KG1 (cell line): ENCODE measurements at regions not wholly inside any gene's neighbourhood (a gene's known extent, or its start where the extent isn't known, plus 50 kb on each side); places are given as distances from the start of the nearest gene placed in this dataset.
A peak's percentile ranks its signal among the peaks of the same experiment; 100 is the strongest.
"Not testable (repeated sequence)": the region's sequence is repeated elsewhere in the genome, so short reads cannot be mapped to it uniquely, and the experiment has no call there.

ENCODE experiments used
- DNase-seq: peaks from one replicate; lab custom pipeline; 2025; lab: John Stamatoyannopoulos, UW

DNA sequence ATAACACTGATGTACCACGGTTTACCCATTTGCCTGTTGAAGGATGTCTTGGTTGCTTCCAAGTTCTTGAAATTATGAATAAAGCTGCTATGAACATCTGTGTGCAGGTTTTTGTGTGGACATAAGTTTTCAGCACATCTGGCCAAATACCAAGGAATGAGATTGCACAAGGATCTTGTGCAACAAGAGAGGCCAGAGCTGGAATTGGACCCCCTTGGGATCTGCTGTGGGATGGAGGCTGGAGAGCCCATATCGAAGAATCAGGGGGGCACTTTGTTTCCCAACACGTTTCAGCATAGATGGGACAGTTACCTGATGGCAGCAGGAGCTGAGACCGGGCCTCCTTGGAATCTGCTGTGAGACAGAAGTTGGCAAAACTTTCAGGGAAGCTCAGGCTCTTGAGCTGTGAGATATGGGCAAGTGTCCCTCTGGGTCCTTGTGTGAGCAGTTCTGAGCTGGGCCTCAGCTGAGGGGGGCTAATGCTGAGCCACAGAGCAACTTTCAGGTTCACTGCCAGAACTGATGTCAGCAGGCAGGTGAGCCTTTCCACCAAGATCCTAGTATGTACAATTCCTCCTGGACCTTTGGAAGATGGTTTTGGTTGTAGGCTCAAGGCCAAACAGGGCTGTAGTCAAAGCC lies 115.2 kb upstream of the RAB18 start:
- no peak for DNase-seq

DNA sequence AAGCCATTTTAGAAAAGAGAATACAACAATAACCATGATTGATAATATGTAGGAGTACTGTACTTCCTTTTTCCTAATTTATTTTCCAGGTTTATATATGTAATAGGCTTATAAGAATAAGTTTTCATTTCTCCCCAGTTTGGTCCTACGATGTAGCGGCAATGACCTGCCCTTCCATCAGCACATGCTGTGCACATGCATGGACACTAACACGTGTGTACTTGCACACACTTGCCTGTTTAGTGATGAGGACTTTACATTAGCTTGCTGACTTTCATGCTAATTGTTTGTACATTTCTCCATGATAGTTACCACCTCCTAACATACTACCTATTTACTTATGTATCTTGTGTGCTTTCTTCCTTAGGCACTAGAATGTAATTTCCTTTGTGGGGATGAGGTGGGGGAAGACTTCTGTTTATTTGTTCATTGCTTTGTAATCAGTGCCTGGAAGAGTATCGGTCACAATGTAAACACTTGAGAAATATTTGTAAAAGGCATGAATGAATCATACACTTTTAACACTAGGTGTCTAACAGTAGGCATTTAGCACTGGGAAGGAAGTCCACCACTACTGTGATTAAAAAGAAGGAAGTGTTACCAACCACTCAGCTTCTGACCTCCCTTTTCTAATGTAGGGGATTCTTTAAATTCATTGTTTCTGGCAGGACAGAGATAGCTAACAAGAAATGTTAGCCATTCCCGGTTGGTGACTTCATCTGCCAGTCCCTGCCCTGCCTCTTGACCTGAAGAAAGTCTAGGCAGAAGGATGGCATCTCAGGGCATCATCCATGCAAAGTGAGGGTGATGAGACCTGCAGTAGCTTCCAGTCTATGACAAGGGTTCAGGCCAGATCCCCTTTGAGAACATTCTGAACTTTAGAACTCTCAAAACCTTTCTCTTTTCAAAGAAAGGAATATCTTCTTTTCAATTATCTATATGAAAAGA lies 120.2 kb upstream of the RAB18 start:
- DNase-seq = no peak

DNA sequence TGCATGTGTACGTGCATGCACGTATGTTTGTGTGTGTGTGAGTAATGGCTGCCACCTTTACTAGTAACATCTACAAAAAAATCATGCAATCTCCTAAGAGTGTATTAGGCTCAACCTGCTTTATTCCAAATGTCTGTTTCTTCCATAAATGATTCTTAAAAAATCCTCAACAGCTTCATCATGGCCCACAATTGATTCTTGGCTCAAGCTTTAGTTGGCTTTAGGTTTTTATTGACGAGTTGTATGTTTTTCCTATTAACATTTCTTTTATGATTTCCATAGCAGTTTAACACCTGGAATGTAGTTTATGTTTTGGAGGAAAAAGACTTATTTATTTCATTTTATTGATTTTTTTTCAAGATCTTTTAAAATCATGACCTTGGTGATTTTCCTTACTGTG lies 121.9 kb upstream of the RAB18 start:
- no peak for DNase-seq

GRCh38 chr10:27380929-27381358 lies 123.2 kb upstream of the RAB18 start:
- DNase-seq = no peak

DNA sequence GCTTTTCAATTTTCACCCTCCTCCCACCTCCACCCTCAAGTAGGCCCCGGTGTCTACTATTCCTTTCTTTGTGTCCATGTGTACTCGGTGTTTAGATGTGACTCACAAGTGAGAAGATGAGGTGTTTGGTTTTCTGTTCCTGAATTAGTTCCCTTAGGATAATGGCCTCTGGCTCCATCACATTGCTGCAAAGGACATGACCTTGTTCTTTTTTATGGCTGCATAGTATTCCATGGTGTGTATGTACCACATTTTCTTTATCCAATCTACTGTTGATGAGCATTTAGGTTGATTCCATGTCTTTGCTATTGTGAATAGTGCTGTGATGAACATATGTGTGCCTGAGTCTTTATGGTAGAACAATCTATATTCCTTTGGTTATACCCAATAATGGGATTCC lies 125.1 kb upstream of the RAB18 start:
- not testable (repeated sequence) for DNase-seq

GRCh38 chr10:27373566-27374160 lies 130.4 kb upstream of the RAB18 start:
- DNase-seq = no peak

GRCh38 chr10:27372095-27372494 lies 131.5 kb upstream of the ACBD5 start:
- no peak for DNase-seq

- DNase-seq = not testable (repeated sequence)
These were observed 130.8 kb upstream of the ACBD5 start for GRCh38 chr10:27371375-27371774.

GRCh38 chr10:27369880-27370279 lies 129.3 kb upstream of the ACBD5 start:
- DNase-seq = no peak

DNA sequence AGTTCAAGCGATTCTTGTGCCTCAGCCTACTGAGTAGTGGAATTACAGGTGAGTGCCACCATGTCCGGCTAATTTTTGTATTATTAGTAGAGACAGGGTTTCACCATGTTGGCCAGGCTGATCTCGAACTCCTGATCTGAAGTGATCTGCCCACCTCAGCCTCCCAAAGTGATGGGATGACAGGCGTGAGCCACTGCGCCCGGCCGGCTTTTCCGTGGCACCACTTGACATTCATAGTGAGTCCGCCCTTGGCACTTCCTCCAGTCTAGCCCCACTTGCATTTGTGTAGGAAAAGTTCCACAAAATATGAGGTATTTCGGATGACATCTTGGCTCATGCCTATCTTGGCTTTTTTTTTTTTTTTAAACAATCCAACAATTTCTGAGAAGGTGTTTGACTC lies 128.1 kb upstream of the ACBD5 start:
- no peak for DNase-seq

- DNase-seq = no peak
These were observed 126.2 kb upstream of the ACBD5 start for GRCh38 chr10:27366769-27367168.

GRCh38 chr10:27364028-27364427 lies 123.4 kb upstream of the ACBD5 start:
- DNase-seq = no peak

DNA sequence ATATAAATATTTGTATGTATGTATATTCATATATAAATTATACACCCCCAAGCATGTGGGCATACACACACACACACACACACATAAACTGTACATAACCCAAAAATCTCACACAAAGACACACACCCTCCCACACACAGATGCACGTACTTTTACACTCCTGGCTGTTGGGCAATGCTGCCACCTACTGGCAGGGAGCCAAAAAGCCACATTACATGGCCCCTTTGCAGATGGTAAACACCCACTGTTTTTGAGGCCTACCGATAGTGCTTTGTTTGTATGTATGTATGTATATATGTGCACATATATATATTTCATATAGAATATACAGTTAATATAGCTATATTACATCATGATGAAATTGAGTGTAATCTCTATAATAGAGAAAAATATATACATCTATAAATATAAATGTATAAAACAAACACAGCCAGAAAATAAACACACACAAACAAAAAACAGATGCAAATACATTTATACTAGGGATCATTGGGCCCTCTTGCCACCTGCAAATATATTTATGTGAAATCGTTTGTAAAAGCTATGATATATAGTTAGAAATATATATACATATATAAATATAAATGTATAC lies 120.1 kb upstream of the ACBD5 start:
- DNase-seq = peak; percentile 75

DNA sequence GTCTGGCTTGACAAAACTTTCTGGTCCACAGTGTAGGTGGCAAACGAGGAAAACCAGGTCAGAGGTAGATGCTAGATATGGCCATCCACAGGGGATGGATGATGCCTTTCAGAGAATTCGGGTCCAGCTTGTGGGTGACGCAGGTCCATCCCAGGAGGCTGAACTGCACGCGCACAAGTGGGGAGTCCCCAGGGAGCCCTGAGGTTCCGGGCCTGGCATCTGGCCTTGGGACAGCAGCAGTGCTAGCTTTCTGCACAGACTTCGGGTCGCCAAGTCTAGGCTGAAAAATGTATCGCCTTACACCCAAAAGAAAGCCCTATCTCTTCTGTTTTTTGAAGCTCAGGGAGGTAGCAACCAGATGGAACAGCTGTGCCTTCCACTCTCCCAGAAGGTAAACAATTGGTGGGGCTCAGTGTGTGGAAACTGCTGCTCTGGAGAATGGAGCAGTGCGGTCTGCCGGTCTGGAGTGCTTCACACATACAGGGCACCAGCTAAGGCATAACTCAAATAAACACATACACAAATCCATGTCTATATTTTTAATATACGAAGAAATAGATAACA lies 119.3 kb upstream of the ACBD5 start:
- DNase-seq = no peak

- no peak for DNase-seq
These were observed 116.1 kb upstream of the ACBD5 start for GRCh38 chr10:27356738-27357137.

DNA sequence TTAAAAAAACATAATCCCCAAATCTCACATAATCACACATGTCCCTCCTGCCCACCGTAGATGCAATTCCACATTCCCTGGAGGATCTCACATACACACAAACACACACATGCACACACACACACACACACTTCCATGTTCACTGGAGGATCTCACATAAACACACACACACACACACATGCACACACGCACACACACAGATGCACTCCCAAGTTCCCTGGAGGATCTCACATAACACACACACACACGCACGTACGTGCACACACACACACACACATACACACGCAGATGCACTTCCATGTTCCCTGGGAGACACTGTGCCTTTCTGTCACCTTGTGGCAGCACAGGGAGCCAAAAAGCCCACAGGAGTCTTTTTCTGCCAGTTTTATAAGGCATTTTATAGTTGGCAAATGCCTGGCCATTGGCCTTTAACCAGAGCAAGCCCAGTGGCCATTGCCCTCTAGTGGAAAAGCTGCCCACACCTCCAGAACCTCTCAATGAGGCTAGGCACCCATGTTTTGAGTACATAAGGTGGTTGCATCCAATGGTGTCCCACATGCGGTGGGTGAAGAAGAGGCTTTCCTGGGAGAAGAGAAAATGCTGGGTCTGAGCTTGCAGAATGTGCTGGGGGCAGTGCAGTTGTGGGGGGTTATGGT lies 115.4 kb upstream of the ACBD5 start:
- no peak for DNase-seq

DNA sequence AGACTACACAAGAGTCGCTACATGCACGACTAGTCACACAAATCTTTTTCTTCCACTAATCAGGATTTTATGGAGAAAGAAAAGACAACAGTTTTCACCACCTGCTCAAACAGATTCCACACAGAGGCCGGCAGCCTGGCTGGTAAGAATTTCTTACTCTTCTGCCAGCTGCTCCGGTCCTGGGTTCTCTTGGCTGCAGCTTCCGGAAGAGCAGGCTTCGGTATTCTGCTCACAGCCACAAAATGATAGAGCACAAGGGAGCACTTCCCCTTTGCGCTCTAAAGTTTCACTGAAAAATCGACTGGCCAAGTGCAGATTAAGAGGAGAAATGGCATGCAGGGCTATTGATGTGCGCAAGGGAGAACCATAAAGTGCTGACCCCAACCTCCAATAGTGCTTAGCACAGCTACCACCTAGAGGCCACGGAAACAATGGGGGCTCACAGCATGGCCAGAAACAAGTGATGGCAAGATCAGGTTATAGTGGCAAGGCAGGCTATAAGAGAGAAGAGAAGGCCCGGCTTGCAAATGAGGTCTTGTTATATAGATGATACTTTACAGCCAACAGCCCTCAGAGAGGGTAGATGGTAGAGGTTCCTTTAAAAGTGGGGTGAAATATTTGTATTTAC lies 114.2 kb upstream of the ACBD5 start:
- DNase-seq = peak; percentile 4

DNA sequence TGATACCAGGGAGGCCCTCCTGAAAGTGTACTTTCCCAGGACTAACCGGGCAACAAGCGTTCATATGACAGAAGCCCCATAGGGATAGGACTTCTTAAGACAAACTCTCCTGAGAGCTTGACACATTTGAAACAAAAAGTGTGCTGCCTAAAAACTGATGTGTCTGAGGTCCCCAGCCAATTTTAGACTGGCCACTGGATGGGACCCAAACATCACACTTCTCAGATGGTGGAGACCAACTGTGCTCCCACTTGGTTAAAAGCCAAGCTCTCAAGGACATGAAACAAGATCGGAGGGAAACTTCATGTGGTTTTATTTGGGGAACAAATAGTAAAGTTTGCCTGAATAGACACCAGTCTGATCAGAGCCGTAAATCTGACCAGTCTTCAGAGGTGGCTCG lies 113.5 kb upstream of the ACBD5 start:
- not testable (repeated sequence) for DNase-seq

- DNase-seq = no peak
These were observed 109.4 kb upstream of the ACBD5 start for GRCh38 chr10:27349987-27350386.

DNA sequence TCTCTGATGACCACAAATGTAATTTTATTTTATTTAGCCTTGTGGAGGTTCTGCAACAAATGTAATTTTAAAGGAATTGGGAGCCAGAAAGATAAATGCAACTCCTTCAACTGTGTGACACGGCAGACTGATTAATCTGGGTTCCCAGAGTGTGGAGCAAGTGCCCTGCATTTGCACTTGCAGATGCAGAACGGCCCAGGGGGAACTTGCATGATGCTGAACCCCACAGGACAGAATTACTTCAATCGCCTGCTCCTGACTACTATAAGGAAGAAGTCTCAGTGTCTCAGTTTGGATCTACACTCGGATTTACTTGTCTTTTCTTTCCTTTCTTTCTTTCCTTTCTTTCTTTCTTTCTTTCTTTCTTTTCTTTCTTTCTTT lies 107.2 kb upstream of the ACBD5 start:
- DNase-seq = not testable (repeated sequence)

- DNase-seq = no peak
These were observed 104.9 kb upstream of the ACBD5 start for GRCh38 chr10:27345455-27345920.
